ENCODE measurements at regions not wholly inside any gene's neighbourhood (a gene's known extent, or its start where the extent isn't known, plus 50 kb on each side); places are given as distances from the start of the nearest gene placed in this dataset.

- Histone ChIP-seq H3K9me3 (no peaks in the 10 kb centered on the region), H3K4me3 (no peak overlapping the region), H3K4me1 (no peaks in the 10 kb centered on the region), H3K36me3 (no peaks in the 10 kb centered on the region), H3K27me3 (peaks cover 0 to 12% (median 0%) of the 10 kb centered on the region in 7 donors), H3K27ac (no peak overlapping the region)
- no peak for TF ChIP-seq CTCF (IDR thresholded peaks at IDR 0.05)
- 87 to 90% methylated on average over 4 of the region's 4 CpGs for WGBS, 2 donors
- no peak for ATAC-seq
- no peak for DNase-seq
- intact Hi-C loops (cut with DNase I), result loop anchor here in 1 of 10 donors (10.0 kb wide), 1 partner anchor 104 kb away; no protein-coding TSS in a partner anchor
Observed at GRCh38 chrX:9308426-9308825, 156.4 kb upstream of the TBL1X start.

GRCh38 chrX:9310616-9311015 is 154.2 kb upstream of the TBL1X start:
- intact Hi-C loops (cut with DNase I), result loop anchor here in 1 of 10 donors (10.0 kb wide), 1 partner anchor 346 kb away; no protein-coding TSS in a partner anchor
- H3K27ac ChIP-seq, result no peak overlapping the region
- no peak for DNase-seq

DNA sequence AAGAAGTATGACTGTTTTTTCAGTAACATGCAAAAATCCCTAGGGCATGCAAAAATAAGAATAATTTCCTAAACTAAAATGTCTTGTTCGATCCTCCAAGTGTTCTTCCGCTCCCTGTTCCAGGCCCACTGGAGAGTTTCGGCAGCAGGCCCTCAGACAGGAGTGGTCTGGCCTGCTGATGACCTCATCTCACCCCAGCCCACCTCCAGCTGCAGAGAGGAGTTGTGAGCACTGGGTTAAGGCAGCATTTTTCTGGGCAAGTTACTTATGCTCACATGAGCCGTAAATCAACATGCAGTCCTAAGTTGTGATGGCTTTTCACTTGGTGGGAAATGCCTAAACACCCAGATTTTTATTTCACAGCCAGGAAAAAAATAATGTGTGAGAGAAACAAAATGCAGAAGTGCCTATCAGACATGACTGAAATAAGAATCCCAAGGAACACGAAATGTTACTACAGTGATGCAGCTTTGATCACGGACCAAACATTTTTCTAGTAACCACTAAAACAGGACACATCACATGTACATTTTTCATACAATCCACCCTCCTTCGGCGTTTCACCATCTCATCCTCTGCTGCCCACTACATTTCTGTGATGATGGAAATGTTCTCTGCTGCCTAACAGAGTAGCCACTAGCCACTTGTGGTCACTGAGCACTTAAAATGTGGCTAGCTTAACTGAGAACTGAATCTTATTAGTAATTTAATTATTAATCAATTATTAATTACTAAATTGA is 153.3 kb upstream of the TBL1X start:
- H3K4me1 ChIP-seq, result no peaks in the 10 kb centered on the region
- H3K27me3 ChIP-seq, result no peaks in the 10 kb centered on the region
- 74 to 75% methylated on average over 8 of the region's 8 CpGs for WGBS, 2 donors
- ATAC-seq (peak in 2 of 8 donors; percentile 49 to 80), DNase-seq (no peak)
- H3K36me3 ChIP-seq, result no peaks in the 10 kb centered on the region
- H3K4me3 ChIP-seq, result no peak overlapping the region
- H3K27ac ChIP-seq, result no peak overlapping the region
- intact Hi-C loops (cut with DNase I), result loop anchor here in 1 of 10 donors (10.0 kb wide), 1 partner anchor 347 kb away; no protein-coding TSS in a partner anchor
- no peak for TF ChIP-seq CTCF (IDR thresholded peaks at IDR 0.05)
- H3K9me3 ChIP-seq, result no peaks in the 10 kb centered on the region

More at GRCh38 chrX:9310616-9311015, 154.2 kb upstream of the TBL1X start:
- no peaks in the 10 kb centered on the region for H3K36me3 ChIP-seq
- no peak for ATAC-seq
- no peak for TF ChIP-seq CTCF (IDR thresholded peaks at IDR 0.05)
- H3K9me3 ChIP-seq, result no peaks in the 10 kb centered on the region
- 88 to 94% methylated on average over 2 of the region's 2 CpGs for WGBS, 2 donors
- H3K4me3 ChIP-seq, result no peak overlapping the region
- no peaks in the 10 kb centered on the region for H3K4me1 ChIP-seq
- H3K27me3 ChIP-seq, result peaks cover 0 to 5% (median 0%) of the 10 kb centered on the region in 7 donors

DNA sequence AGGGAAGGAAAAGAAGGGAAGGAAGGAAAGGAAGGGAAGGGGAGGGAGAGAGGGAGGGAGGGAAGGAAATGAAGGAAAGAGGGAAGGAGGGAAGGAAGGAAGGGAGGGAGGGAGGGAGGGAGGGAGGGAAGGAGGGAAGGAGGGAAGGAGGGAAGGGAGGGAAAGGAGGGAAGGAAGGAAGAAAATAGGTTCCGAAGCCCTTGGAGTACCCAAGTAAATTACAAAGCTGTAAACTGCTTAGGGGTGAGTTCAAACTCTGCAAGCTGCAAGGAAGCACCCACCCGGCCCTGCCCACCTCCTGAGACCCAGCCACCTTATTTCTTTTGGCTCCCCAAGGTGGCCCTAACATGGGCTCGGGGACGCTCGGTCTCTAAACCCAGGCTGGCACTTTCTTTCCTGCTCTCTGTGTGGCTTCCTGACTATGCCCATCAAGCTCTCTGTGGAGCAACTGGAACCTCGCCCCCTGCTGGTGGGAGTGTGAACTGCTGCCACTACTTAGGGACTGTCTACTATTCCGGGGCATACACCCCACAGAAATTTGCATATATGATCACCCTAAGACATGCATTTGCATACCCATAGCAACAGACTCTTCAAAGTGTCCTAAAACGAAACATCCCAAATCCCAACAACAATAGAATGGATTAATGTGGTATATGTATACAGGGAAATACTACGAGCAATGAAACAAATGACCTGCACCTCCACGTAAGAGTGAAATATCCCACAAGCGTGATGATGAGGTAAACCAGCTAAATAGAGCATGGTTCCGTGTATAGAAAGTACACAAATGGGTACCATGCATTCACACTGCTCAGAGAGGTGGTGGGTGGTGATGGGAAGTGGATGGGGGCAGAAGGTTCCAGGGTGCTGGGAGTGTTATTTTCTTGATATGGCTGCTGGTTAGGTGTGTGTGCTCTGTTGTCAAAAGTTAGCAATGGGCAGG is 151.7 kb upstream of the TBL1X start:
- no peak overlapping the region for H3K27ac ChIP-seq
- ATAC-seq (no peak), DNase-seq (peak; percentile 11 to 40)
- H3K36me3 ChIP-seq, result no peaks in the 10 kb centered on the region
- H3K27me3 ChIP-seq, result no peaks in the 10 kb centered on the region
- intact Hi-C loops (cut with DNase I), result loop anchor here in 1 of 10 donors (10.0 kb wide), 1 partner anchor 348 kb away; no protein-coding TSS in a partner anchor
- no peak overlapping the region for H3K4me3 ChIP-seq
- 75 to 78% methylated on average over 12 of the region's 12 CpGs for whole genome bisulfite sequencing, 2 donors
- TF ChIP-seq CTCF (IDR thresholded peaks at IDR 0.05), result peak; percentile 33 to 82 (median 58)
- H3K4me1 ChIP-seq, result peaks cover 0 to 16% (median 0%) of the 10 kb centered on the region in 9 donors
- H3K9me3 ChIP-seq, result no peaks in the 10 kb centered on the region

Measured in heart right ventricle (tissue), 16 donors.